Germinal center (tissue), 1 donor: ENCODE measurements at regions not wholly inside any gene's neighbourhood (a gene's known extent, or its start where the extent isn't known, plus 50 kb on each side); places are given as distances from the start of the nearest gene placed in this dataset.
"Not testable (repeated sequence)": the region's sequence is repeated elsewhere in the genome, so short reads cannot be mapped to it uniquely, and the experiment has no call there.

ENCODE experiments used
- DNase-seq: peaks from one replicate; pipeline ENCODE4 v3.0.0; 2012; ENCODE audit warnings: mixed read lengths, low spot score

DNA sequence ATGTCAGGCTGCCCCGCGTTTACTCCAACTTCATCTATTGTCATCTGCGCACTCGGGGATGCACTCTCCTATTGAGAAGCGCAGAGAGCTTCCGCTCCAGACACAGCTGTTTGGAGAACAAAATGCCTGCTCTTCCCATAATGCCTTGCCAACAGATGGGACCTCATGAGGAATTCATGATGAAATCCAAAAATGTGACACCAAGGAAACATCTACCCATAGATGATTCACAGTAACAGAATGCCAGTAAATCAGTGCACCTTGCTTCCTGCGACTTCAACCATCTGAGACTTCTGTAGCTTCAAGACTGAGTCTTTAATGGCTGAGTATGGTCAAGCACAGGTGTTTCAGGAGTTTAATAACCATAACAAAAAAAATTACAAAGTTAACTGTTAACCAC, 1144.9 kb upstream of the GOT2 start:
- DNase-seq: no peak

DNA sequence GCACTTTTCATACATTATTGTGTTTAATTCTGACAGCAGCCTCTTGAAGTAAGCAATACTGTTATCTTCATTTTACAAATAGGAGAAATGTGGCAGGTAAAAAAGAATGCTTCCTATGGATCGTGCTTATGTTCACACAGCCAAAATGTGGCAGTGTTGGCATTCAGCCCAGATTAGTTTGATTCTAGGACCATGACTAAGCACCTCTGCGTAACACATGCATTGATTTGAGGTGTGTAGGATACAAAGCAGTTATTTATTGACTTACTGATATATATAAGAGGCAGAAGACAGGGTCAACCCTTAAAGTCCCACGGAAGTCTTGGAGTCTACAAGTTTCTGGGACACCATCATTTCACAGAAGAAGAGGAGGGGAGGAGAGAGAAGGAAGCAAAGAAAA, 1144.4 kb upstream of the GOT2 start:
- no peak for DNase-seq

DNA sequence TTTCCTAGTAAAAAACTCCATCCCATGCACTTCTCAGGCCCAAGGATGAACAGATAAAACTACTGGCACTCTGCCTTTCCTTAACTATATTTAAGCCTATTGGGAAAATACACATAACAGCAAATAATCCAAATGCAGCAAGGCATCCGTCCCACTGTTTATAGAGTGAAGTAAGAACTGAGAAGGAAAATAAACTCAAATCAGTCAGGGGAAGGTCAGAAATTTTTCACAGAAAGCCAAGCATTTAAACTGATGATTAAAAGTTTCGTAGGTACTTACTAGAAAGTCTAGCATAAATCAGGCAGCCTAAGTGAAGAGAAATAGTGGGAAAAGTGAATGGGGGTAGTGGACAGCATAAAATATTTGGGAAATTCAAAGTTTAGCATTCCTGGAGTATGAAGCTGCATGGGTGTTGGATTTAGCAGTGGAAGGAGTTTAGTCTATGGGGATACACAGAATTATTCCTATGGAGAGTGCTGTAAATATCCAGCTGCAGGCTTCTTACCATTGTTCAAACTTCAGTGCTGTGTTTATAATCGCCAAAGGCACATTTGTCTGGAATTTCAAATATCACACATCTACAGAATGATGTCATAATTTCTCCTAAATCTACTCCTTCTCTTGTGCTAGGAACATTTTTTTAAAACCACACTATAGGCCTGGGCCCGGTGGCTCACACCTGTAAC, 1131.0 kb upstream of the GOT2 start:
- no peak for DNase-seq

DNA sequence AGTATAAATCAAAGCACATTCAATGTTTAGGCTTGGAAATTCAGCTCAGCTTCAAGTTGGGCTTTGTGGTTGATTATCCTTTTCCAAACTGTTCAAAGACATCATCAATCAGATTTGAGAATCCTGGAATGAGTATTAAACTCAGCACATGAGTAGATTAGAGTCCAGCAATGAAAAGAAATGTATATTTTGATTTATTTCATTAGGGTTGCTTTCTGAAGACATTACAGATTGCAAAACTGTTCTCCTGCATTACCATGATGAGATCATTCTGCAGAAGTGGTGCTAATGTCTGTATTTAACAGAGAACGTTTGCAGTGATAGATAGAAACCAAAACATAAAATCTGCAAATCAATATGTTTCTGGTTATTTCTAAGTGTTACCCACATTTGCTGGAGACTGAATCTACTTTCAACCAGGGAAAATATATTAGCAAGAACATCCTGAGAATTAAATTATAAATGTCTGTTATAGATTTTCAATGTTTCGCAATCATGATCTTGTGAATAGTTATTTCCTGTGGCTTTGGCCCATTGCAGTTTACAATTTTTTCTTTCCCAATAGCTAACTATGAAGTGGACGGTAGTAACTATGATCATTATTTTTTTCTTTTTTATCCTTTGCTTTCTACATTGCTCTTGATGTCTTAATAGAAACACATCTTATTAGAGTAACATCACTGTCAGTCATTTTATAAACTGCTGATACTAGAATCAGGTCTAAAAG, 1125.7 kb upstream of the GOT2 start:
- DNase-seq: no peak

DNA sequence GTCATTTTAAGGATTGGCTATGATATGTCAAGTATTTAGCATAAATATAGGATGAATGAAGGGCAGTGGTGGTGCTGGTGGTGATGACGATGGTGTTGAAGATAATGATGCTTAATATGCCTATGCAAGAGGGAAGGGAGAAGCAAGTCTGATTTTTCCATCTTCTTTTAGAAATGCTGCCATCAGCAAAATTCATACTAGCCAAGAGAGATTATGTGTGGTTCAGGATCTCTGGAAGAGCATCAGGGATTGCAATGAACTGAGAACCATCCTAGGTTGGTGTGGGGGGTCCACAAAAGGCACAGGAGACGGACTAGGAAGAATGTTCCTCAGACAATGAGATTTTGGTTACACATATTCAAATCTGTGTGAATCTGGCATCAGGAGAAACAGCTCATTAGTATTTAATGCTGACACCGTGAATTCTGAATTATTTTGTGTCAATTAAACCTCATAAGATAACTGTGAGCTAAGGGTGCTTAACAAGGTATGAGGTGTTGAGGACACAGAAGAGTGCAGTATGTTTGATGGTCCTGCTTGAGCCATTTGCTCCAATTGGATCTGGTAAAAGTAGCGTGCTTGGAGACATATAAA, 1120.8 kb upstream of the GOT2 start:
- no peak for DNase-seq

DNA sequence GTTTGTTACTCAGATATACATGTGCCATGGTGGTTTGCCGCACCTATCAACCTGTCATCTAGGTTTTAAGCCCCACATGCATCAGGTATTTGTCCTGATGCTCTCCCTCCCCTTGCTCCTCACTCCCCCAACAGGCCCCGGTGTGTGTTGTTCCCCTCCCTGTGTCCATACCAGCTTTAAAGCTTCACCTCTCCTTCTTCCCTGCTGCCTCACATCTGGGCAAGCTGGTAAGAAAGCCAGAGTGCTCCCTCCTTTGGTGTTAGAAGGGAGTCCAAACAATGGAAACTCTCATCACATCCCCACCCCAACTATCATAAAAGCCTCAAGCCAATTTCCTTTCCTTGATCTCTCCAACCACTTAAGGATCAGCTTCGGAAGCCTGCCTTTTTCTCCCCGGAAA, 1115.6 kb upstream of the GOT2 start:
- DNase-seq: no peak

DNA sequence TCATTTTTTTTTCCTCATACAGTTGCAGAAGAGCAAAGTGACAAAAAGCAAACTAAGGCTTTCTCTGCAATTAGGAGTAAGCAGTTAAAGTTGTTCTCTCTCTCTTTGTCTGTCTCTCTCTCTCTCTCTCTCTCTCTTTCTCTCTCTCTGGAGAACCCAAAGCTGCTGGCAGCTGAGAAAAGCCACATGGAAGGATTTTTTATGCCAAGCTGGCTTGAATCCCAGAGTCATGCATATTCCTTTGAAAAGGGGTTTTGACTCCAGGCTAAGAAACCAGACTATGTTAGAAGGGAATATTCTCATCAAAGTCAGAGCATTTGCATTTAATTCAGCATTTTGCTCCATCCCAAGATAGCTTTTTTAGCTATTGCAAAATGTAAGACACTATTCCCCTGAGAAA, 1114.2 kb upstream of the GOT2 start:
- DNase-seq: no peak

DNA sequence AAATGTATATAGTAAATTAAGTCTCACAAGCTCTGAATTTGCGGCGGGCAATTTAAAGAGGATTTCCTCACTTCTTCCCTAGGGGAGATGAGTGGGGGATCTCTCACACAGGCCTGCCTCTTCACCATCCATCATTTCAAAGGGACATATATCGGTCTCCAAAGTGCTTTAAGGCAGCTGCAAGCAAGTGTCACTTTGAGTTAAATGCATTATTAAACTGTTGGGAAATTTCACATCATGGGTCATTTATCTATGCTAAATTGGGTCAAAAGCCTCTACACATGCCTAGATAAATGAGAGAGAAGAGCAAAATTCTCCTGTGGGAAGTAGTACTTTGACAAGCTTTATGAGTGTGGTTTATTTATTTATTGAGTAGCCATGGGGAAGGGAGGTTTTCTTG, 1106.1 kb upstream of the GOT2 start:
- DNase-seq: no peak

DNA sequence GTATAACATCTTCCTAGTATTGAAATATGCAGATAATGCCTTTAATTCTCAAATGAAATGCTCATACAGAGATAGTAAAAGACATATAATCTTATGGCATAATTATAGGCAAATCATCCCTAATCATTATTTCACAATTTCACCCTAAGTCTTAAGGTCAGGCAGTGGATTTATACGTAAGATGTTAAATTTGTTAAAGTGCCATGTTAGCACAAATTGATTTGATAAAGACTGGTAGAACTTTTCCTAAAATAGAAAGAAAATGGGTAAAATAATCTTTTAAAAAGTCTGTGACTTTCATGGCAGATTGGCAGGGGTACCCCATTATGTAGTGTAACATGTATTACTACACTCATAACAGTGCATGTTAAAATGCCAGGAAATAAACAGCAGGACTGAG, 1092.7 kb upstream of the GOT2 start:
- DNase-seq: no peak

DNA sequence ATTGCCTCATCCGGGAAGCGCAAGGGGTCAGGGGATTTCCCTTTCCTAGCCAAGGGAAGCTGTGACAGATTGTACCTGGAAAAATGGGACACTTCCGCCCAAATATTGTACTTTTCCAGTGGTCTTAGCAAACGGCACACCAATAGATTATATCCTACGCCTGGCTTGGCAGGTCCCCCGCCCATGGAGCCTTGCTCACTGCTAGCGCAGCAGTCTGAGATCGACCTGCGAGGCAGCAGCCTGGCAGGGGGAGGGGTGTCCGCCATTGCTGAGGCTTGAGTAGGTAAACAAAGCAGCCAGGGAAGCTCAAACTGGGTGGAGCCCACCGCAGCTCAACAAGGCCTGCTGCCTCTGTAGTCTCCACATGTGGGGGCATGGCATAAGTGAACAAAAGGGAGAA, 1075.4 kb upstream of the GOT2 start:
- DNase-seq: not testable (repeated sequence)

DNA sequence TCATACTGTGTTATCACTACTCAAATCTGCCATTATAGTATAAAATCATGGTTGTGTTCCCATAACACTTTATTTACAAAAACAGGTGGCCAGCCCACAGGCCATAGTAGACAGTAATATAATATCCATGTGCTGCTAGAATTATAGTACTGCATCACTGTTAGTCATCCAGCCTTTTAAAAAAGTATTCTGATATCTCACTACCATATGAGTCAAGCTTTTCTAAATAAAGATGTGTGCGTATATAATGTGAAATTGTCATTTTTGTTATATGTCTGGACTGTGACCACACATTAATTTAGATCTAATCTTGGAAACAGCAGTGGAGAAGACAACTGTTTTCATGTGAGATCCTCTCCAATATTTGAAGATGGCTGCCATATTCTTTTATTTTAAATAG, 1049.1 kb upstream of the GOT2 start:
- DNase-seq: no peak

DNA sequence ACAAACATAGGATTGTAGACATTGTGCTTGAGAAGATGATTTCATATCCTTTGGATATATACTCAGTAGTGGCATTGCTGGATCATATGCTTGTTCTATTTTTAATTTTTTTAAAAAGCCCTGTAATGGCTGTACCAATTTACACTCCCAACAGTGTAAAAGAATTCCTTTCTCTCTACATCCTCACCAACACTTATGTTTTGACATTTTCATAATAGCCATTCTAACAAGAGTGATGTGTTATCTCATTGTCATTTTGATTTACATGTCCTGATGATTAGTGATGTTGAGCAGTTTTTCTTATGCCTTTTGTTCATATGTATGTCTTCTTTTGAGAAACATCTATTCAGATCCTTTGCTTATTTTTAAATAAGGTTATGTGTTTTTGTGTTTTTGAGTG, 1039.2 kb upstream of the GOT2 start:
- no peak for DNase-seq

DNA sequence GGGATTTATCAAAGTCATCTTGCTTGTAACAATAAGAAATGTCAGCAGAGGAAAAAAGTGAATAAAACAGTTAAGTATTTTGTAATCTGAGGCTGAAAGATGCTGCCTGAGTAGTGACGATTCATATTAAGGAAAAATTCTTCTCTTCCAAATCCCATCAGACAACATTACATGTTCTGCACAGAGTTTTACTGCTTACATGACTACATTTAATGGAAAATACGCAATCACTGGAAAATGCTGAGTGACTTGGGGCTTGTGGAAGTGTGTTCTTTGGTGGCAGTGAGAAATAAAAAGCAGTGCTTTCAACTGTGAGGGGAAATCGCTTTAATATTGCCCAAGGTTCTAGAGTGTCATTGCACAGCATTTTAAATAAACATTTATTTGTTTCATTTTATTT, 1025.2 kb upstream of the GOT2 start:
- no peak for DNase-seq

DNA sequence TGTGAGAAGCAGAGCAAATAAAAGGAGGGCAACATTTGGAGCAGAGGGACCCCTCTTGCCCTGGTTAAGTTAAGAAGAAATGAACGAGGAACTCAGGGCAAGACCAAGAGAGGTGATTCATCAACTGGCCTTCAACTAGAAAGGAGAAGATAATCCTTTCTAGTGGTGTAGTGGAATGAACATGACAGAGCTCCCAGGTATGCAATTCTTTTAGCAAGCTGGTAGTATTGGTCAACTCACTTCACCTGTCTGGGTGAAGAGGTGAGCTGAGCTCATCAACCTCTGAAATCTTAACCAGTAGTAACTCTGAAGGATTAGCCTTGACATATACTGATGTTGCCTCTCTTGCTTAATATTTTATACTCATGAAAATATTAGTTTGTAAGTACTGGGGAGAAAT, 1024.7 kb upstream of the GOT2 start:
- no peak for DNase-seq

DNA sequence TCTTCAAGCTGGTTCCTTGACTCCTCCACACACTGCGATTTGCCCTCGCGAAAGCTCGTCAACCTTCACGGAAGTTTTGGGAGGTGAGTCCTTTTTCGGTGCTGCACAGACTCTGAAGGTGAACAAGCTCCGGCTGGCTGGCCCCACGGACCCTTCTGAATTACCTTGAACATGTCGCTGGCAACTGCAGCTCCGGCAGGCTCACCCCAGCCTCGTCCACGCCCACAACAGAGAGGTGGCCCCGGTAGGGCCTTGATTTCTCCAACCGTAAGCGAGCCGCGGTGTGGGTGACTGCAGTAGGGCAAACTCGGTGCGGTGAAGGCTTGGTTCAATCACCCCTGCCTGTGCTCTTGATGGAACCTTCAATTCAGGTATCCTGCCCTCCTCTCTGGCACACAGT, 1020.7 kb upstream of the GOT2 start:
- no peak for DNase-seq

DNA sequence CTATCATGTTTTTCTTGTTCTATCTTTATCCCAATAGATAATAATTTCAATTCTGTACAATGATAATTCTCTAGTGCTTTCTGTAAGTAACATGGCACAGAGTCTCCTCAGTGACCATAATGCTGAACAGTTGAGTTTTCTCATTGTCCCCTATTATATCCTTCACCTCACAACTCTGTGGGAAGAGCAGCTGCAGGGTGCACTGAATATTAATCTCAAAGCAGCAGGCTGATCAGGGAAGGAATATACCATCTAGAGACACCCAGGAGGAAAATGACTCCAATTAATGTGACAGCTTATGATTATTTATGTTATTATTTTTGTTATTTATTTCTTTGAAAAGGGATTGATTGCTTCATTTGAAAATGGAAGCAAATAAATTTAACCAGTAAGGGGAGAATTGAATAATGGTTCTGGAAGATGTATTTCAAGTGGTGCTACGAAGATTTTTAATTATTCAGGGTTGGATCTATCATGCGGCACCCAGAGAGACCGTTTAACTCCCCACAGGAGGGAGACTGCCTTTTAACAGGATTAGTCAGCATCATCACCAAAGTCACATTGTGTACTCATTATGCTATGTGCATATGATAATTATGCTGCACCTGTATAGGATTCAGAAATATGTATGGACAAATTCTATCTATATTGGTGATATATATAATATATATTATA, 1015.7 kb upstream of the GOT2 start:
- DNase-seq: no peak

DNA sequence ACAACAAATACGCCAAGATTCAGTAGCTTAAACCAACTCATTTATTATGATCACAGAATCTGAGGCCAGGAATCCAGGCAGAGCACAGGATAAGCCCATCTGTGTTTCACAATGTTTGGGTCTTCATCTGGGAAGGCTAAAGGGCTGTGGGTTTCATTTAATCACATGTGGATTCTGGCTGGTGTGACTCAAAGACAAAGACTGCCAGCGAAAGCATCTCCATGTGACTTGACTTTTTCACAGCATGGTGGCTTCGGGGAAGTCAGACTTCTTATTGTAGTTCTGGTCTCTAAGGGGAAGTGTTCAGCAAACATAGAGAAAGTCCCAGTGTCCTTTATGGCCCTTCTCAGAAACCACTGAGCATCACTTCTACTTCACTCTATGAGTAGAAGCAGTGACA, 1014.4 kb upstream of the GOT2 start:
- no peak for DNase-seq

DNA sequence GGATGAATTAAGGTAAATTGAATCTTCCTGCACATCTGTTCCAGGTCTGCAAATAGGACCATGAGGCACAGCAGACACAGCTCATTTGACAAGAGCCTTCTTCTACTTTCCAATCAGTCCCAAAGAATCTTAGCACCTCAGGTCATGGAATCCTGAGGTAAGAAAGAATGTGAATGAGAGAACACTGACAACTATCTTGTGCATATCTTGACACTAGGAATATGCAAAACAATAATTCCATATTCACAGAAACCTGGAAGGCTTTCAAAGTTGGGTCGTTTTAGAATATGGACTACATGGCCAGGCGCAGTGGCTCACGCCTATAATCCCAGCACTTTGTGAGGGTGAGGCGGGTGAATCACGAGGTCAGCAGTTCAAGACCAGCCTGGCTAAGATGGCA, 1009.4 kb upstream of the GOT2 start:
- no peak for DNase-seq

DNA sequence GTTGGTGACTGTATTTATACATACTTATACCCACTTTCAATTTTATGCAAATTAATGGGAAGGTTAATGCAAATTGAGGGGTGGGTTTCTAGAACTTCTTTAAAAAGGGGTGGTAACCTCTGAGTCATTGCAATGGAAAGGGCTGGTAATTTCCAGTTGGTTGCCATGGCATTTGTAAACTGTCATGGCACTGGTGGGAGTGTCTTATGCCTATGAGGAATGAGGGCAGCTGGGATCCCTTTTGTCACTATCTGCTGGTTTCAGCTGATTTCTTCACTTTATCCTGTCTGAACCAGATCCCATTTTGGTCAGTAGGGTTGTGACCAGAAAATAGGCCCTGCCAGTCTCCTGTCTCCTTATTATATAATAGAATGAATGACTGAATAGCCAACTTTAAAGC, 1006.7 kb upstream of the GOT2 start:
- DNase-seq: no peak

DNA sequence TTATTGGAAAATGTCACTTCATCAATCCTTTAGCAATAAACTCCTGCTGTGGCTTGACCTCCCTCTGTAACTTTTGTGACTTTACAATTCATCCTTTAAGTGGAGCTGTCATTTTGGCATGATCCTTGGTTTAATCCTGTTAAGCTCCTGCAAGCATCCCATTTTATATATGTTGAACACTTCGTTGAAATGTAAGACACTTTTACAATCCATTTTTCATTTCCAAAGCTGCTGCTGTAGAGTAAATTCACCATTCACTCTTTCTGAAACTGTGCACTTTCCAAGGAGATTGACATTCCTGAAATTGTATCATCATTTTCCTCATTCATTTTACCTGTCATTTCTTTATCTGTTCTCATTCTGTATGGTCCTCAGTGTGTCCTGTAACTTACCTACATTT, 1003.2 kb upstream of the GOT2 start:
- DNase-seq: no peak

DNA sequence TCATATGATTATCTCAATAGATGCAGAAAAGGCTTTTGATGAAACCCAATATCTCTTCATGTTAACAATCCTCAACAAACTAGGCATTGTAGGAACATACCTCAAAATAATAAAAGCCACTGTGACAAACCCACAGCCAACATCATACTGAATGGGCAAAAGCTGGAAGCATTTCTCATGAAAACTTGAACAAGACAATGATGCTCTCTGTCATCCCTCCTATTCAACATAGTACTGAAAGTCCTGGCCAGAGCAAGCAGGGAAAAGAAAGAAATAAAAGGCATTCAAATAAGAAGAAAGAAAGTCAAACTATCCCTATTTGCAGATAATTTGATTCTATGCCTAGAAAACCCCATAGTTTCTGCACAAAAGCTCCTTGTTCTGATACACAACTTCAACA, 999.2 kb upstream of the GOT2 start:
- no peak for DNase-seq

DNA sequence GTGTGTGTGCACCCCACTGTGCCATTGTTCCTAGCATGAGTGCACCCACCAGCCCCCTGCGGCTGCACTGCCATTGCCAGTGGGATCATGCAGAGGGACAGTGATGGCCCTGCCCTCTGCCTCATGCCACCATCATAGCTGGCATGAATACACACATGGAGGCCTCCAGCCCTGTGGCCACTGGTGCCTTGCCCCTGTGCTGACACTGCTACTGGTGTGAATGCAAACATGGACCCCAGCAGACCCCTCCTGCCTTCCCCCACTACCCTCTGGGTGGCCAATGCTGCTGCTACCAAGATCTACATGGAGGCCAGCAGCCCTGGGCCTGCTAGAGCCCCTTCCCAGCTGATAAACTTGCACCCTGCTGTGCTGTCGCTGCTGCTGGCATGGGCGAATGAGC, 995.5 kb upstream of the GOT2 start:
- DNase-seq: no peak

DNA sequence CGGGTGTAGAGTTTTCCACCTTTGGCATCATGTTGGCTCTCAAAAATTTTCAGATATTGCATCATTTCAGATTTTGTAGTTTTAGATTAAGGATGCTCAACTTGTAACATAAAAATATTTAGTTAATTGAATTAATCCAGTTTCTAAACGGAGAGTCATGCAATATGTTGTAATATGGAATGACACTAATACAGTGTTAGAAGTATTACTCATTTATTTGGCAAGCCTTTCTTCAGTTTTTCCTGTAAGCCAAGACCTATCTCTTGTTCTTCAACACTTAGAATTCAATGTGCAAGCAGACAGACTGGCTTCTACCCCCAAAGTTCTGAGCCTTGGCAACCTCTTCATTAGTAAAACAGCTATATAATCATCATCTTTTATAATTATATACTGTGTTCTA, 985.0 kb upstream of the GOT2 start:
- DNase-seq: no peak
